HG02759 (cell line): ENCODE measurements at regions not wholly inside any gene's neighbourhood (a gene's known extent, or its start where the extent isn't known, plus 50 kb on each side); places are given as distances from the start of the nearest gene placed in this dataset.

Experiments used
- ATAC-seq: cut with Tn5 transposase; IDR thresholded peaks from one replicate; pipeline ENCODE4 v1.9.1; 2021; ENCODE audit warnings: mild to moderate bottlenecking, moderate library complexity; ENCODE audit not compliant: unreplicated experiment

- no peak for ATAC-seq
These were observed 146.3 kb upstream of the SP8 start for GRCh38 chr7:20932785-20933527.

DNA sequence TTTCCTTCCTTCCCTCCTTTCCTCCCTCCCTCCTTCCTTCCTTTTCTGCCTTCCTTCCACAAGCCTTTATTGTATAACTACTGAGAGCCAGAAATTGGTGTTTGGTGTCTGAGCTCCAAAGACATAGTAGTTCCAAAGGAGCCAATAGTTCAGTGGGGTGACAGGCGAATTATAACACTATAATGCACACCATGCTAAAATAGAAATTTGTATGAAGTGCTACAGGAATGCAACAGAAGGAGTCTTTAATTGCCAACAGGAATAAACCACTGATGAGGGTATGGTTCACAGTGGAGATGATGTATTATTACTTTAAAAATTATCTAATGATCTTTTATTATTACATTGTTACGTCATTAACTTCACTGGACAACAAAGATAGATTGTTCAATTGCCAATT lies 158.8 kb upstream of the SP8 start:
- ATAC-seq: no peak

DNA sequence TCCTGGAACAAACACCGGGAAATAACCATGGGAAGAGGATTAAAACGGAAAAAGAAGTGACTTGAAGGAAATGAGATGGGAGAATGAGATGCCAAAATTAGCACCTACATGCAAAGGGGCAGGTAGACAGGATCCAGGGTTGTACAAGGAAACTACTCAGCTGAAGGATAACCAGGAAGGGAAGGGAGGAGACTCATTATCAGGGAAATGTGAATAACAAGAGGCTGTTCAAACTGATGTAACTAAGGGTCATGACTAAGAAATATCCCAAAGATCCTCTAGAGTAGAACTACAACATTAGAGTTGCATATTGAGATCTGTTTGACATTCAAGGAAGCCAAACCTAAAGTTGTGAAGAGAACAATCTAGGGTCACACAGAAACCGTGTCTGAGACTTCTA lies 166.2 kb upstream of the SP8 start:
- no peak for ATAC-seq

DNA sequence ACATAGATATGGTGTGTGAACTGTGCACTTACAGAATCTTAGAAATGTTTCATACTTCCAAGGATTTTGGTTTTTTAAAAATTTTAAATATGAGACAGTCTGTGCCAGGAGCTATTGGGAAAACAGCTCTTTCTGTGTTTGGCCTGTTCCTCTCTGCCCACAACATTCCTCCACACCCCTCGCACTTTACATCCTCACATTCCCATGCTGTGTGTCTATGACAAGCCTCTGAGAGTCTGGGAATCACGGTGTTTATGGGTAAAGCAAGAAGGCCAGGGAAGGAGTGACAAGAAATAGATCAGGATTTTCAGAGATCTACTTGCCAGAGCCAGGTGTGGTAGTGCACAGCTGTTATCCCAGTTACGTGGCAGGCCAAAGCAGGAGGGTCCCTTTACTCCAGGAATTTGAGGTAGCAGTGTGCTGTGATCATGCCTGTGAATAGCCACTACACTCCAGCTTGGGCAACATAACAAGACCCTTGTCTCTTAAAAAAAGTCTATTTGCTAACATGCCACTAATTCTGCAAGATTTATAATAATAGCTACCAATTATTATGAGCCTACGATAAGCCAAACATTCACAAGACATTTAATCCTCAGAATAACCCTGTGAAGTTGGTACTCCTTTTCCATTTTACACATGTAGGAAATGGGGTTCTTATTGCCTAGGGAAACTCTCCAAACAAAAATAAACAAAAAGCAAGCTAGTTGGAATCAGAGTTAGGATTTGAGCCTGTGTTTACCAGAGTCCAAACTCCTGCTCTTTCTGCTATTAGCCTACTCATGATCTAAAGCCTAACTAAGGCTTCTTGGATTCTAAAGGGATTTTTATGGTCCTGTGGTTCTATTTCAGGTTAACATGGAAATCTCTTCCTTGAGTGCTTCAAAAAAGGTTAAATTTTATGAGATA lies 168.3 kb upstream of the SP8 start:
- ATAC-seq: no peak

DNA sequence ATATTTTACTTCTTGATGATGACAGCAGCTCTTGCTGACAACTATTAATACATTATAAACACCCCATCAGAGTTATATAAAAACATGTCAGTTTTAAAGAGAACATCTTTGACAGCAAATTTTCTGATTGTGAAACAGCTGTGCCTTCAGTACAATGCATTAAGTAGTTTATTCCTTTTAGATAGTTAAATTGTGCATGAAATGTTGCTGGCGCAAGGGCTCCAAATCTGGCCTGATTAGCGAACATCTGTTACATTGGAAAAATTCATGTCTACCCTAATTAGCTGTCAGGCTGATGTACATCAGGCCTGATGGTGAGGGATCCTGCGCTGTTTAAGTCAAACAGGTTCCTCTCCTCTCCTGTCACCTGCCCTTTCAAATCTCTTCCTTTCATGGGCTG lies 171.9 kb upstream of the SP8 start:
- no peak for ATAC-seq

DNA sequence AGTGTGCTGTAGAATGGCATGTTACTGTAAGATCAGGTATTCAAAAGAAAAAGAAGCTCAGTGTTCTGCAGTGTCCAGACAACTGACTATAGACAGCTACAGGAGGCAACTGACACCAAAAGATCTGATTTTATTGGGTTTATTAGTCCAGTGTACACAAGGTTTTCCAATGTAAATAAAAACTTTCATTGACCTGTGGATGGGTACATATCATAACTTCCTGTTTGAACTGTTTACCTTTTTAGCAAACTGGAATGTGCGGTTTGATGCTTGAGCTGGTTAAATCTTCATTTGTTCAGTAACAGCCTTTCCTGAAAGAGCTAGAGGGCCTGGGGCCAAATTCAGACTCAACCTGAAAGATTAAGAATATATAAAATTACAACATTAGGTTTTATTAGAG lies 172.6 kb upstream of the SP8 start:
- ATAC-seq: no peak

DNA sequence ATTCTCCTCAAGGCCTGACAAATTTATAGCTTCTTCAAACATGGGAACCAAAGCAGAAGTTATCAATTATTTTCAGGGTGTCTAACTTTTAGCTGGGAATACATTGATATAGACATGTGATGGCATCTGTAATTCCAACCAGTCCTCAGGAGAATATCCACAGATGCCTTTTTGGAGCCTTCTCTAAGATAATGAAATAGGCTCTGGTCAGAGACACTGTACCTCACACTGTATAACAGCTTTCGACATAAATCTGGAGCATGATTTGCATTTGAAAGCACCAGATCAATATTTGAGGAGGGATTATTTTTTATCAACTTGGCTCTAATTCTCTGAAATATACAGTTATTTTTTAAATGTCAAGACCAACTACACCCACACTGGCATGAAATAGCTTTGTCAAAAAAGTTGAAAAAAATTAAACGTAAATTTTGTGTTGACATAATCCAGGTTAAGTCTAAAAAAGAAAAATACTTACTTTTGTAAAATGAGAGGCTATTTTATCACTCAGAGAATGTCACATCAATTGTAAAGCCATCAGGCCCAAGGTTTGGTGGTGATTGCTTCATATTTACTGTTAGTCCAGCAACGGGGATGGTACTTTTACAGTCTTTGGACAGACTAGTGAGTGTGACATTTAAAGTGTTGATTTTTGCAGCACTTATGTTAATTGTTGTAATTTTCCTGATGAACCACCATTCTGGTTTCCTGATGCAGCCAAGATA lies 177.0 kb upstream of the SP8 start:
- no peak for ATAC-seq

DNA sequence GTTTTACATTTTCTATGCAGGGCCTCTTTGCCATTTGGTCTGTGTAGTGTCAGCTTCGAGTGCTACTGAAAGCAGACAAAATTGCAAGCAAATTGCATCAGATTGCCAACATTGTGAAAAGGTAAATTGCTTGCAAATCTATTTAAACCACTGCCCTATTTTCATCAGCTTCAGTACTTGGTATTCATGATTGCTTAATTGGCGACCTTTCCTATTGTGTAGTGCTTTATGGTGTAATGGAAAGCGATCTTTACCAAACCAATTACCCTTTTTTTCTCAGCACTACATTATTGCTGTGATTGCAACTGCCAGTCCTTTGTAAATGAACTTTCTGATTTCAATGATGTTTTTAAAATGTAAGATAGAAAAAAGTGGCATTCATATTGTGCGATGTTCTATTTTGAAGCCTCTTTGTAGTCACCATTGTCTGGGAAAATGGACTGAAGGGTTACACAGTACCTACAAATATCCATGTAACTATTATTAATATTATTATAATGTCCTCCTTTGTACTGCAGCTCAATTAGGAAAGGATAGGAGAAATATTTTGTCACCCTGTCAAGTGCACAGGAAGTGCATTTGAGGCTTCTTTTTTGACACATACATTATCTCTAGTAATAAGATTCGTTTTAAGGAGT lies 177.7 kb upstream of the SP8 start:
- no peak for ATAC-seq

- no peak for ATAC-seq
These were observed 184.5 kb upstream of the SP8 start for GRCh38 chr7:20971219-20971618.

GRCh38 chr7:20980232-20980631 lies 193.5 kb upstream of the SP8 start:
- no peak for ATAC-seq

- no peak for ATAC-seq
These were observed 194.1 kb upstream of the SP8 start for GRCh38 chr7:20980668-20981264.

- ATAC-seq: no peak
These were observed 201.7 kb upstream of the SP8 start for GRCh38 chr7:20988340-20988739.

- ATAC-seq: no peak
These were observed 204.9 kb upstream of the SP8 start for GRCh38 chr7:20991544-20991943.

- no peak for ATAC-seq
These were observed 207.0 kb upstream of the SP8 start for GRCh38 chr7:20993693-20994092.

- ATAC-seq: no peak
These were observed 211.6 kb upstream of the SP8 start for GRCh38 chr7:20998309-20998708.

DNA sequence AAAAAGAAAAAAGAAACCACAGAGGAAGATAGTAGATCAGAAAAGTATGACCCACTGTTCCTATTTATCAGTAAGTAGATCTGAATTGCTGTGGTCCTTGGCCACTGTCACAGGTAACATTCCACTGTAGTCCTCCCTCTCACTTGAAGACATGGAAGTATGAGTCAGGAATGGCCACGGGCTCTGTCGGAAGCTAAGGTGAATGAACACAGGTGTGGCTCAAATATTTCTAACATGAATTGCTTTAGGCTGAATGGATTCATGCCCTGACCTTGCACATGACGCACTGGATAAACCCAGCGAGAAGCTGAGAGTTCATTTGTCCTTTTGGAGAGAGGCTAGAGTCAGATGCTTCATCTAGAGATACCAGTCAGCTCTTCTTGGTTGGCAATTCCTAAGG lies 224.5 kb upstream of the SP8 start:
- ATAC-seq: no peak

- ATAC-seq: no peak
These were observed 227.3 kb upstream of the SP8 start for GRCh38 chr7:21013765-21014539.

DNA sequence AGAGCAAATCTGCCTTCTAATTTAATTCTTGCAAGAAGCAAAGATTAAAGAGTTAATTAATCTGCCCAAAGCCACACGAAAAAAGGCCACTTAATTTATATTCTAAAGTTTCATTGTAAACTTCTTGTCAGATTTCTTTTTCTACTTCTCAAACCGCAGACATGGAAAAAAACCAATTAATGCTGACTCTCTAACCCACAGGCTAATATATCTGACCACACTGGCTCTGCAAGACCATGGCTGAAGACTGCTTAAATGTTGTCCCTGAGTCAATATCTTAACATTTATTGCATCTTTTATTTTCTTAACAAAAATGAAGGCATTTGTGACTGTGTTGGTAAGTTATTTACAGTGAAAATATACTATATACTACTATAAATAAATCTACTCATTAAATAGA lies 234.0 kb upstream of the SP8 start:
- no peak for ATAC-seq

DNA sequence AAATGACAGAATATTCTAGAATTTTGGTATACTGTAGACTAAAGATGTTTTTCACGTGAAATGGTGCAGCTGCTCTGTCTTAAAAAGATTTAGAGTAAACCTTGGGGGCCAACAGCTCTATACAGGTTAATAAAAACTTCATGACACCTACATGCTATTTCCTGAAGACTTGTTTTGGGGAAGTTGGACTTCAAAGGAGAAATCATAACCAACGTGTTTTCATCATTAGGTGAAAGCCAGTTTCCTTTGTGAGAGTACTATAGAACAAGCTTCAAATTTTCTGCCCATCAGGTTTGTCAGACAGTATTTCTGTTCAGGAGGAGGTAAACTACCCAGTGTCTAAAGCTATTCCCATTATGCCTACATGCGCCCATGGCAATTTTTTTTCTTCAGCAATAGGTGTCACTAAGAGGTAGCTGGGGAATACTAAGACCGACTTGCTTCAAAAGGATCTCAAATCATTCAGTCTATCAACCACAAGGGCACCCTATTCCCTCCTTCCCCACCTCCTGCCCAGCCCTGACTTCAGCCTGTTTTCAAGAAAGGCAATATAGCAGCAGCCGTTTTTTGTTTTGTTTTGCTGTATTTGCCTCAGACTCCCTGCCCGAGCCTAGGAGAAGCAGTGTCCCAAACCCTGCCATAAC lies 237.3 kb upstream of the SP8 start:
- ATAC-seq: no peak

DNA sequence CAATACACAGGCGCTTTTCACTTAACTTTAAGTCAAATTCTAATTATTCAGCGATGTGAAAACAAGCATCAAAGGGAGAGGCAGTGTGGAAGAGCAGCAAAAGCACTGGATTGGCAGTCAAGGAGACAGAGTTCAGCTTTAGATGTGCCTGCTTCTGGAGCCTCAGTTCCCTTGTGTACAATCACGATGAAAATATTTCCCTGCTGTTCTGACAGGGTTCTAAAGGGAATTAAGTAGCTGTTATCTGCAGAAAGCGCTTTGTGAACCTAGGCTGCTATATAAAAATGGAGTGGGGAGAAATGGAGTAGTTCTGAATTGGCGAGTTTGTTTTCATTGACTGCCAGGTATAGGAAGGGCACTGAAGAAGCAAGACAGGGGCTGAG lies 237.8 kb upstream of the SP8 start:
- no peak for ATAC-seq
